GM12872 (cell line): ENCODE measurements at regions not wholly inside any gene's neighbourhood (a gene's known extent, or its start where the extent isn't known, plus 50 kb on each side); places are given as distances from the start of the nearest gene placed in this dataset.

Experiments
- TF ChIP-seq, protein P1 (sequence below): IDR thresholded peaks from 3 replicates; pipeline ENCODE4 v1.5.1; 2011; ENCODE audit warnings: low read depth, mild to moderate bottlenecking, low read length, moderate library complexity; ENCODE audit not compliant: insufficient read depth

- TF ChIP-seq, protein P1, sequence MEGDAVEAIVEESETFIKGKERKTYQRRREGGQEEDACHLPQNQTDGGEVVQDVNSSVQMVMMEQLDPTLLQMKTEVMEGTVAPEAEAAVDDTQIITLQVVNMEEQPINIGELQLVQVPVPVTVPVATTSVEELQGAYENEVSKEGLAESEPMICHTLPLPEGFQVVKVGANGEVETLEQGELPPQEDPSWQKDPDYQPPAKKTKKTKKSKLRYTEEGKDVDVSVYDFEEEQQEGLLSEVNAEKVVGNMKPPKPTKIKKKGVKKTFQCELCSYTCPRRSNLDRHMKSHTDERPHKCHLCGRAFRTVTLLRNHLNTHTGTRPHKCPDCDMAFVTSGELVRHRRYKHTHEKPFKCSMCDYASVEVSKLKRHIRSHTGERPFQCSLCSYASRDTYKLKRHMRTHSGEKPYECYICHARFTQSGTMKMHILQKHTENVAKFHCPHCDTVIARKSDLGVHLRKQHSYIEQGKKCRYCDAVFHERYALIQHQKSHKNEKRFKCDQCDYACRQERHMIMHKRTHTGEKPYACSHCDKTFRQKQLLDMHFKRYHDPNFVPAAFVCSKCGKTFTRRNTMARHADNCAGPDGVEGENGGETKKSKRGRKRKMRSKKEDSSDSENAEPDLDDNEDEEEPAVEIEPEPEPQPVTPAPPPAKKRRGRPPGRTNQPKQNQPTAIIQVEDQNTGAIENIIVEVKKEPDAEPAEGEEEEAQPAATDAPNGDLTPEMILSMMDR, result no peak
Measured at GRCh38 chr9:12604164-12604821, 88.9 kb upstream of the TYRP1 start.

DNA sequence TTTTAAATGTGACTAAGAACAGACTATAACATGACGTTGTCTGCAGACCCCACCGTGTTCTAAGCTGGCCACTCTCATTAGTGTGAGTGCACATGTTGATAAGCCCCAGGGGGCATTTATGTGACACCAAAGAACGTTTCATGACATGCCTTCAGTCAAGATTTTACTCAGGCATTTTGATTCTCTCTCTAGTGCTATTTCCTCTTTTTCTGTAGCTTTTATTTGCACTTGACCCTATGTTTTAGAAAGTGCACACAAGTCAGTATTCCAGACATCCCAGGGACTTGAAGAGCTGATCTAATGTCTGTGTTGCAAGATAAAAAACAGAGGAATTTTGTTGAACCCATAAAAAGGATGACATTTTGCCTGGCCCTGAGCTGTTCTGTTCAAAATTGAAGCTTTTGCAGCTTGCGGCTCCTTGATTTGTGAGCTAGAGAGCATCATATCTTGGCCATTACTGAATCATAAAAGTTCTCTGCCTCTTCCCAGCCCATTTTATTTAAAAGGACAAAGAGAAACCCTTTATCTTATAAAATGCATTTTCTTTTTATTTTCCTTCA is 80.9 kb upstream of the TYRP1 start:
- TF ChIP-seq, protein P1, result no peak

DNA sequence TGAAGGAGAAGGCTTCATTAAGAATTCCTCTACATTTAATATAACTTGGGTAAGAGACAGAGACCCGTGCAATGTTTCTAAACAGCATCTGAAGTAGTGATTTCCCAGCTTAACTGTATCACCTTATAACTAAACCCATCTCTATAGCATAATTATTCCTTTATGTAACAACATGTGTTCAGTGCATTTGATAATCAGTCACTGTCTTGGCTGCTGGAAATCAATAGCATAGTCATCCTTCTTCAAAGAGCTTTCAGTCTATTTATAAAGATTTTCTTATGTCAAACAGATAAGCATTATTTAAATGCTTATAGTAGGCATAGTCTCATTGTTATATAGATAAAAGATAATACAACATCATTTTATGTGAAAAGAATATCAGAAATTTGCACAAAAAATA is 80.1 kb upstream of the TYRP1 start:
- TF ChIP-seq, protein P1, result no peak

GRCh38 chr9:12614488-12614887 is 78.7 kb upstream of the TYRP1 start:
- TF ChIP-seq, protein P1, result no peak

- TF ChIP-seq, protein P1, result no peak
Measured at GRCh38 chr9:12618956-12619355, 74.2 kb upstream of the TYRP1 start.

- TF ChIP-seq, protein P1, result no peak
Measured at GRCh38 chr9:12625844-12626243, 67.3 kb upstream of the TYRP1 start.

GRCh38 chr9:12627096-12627495 is 66.1 kb upstream of the TYRP1 start:
- TF ChIP-seq, protein P1, result no peak
